ENCODE measurements at regions not wholly inside any gene's neighbourhood (a gene's known extent, or its start where the extent isn't known, plus 50 kb on each side); places are given as distances from the start of the nearest gene placed in this dataset.

DNA sequence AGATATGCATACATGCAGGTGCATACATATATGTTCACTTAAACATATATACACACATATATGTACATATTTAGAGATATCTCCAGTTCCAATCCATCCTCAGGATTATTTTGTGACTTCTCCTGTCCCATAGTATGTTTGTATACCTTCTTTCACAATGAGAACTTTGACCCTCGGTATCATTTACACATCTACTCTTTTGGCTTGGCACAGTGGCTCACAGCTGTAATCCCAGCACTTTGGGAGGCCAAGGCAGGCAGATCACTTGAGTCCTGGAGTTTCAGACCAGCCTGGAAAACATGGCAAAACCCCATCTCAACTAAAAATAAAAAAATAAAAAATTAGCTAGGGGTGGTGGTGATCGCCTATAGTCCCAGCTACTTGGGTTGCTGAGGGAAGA is 148.1 kb upstream of the CCL2 start:
- intact Hi-C loops (cut with DNase I): no loop called here
- TF ChIP-seq POLR2A (IDR thresholded peaks at IDR 0.05): no peak
- TF ChIP-seq, protein P1, sequence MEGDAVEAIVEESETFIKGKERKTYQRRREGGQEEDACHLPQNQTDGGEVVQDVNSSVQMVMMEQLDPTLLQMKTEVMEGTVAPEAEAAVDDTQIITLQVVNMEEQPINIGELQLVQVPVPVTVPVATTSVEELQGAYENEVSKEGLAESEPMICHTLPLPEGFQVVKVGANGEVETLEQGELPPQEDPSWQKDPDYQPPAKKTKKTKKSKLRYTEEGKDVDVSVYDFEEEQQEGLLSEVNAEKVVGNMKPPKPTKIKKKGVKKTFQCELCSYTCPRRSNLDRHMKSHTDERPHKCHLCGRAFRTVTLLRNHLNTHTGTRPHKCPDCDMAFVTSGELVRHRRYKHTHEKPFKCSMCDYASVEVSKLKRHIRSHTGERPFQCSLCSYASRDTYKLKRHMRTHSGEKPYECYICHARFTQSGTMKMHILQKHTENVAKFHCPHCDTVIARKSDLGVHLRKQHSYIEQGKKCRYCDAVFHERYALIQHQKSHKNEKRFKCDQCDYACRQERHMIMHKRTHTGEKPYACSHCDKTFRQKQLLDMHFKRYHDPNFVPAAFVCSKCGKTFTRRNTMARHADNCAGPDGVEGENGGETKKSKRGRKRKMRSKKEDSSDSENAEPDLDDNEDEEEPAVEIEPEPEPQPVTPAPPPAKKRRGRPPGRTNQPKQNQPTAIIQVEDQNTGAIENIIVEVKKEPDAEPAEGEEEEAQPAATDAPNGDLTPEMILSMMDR (IDR thresholded peaks at IDR 0.05): no peak
- Histone ChIP-seq H3K4me1 (peaks cover 0 to 11% (median 6%) of the 10 kb centered on the region in 3 donors), H3K9me3 (no peaks in the 10 kb centered on the region), H3K4me3 (no peak overlapping the region), H3K36me3 (no peaks in the 10 kb centered on the region), H3K27me3 (peaks cover 0 to 31% (median 0%) of the 10 kb centered on the region in 4 donors), H3K27ac (no peak overlapping the region)
- DNase-seq: no peak
- 88% methylated on average over 2 of the region's 2 CpGs for WGBS, 2 donors

DNA sequence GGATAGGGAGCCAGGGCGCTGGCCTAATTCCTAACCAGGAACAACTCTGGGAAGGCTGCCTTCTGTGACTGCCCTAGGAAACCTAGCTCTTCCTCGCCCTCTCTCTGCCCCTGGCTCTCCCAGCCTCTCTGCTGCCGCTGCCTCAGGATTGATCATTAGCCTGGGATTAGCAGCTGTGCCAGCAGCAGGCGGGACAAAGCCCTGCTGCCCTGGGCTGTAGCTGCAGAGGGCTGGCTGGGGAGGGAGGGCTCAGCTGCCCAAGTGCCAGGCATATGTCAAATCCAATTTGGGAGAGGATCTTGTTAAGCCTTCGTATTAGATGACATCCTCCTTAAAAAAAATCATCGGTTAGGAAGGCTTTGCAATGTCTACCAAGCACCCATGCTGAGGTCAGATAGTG is 144.8 kb upstream of the CCL2 start:
- H3K4me1 ChIP-seq: peaks cover 0 to 11% (median 6%) of the 10 kb centered on the region in 3 donors
- peaks cover 0 to 36% (median 0%) of the 10 kb centered on the region in 4 donors for H3K27me3 ChIP-seq
- H3K27ac ChIP-seq: no peak overlapping the region
- no peak for DNase-seq
- no peak overlapping the region for H3K4me3 ChIP-seq
- no peaks in the 10 kb centered on the region for H3K9me3 ChIP-seq
- intact Hi-C loops (cut with DNase I): no loop called here
- no peaks in the 10 kb centered on the region for H3K36me3 ChIP-seq
- WGBS, 2 donors: 32 to 50% methylated on average over 3 of the region's 6 CpGs
- TF ChIP-seq POLR2A (IDR thresholded peaks at IDR 0.05): no peak
- TF ChIP-seq, protein P1 (IDR thresholded peaks at IDR 0.05): no peak

DNA sequence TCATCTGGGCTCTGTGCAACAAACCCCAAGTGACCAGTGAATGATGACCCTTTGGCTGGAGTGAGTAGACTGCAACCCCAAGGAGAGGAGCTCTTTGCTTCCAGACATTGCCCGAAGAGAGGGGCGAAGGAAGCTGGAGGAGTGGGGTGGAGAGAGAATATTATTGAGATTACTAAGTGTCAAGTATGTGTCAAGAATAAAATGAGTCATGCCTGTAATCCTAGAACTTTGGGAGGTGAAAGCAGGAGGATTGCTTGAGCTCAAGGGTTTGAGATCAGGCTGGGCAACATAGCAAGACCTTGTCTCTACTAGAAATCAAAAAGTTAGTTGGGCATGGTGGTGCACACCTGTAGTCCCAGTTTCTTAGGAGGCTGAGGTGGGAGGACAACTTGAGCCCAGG is 142.0 kb upstream of the CCL2 start:
- no peaks in the 10 kb centered on the region for H3K36me3 ChIP-seq
- no peak overlapping the region for H3K27ac ChIP-seq
- H3K4me3 ChIP-seq: no peak overlapping the region
- peaks cover 0 to 31% (median 0%) of the 10 kb centered on the region in 4 donors for H3K27me3 ChIP-seq
- H3K9me3 ChIP-seq: no peaks in the 10 kb centered on the region
- DNase-seq: no peak
- TF ChIP-seq, protein P1 (IDR thresholded peaks at IDR 0.05): no peak
- no peak for TF ChIP-seq POLR2A (IDR thresholded peaks at IDR 0.05)
- WGBS, 2 donors: 62 to 81% methylated on average over 2 of the region's 2 CpGs
- intact Hi-C loops (cut with DNase I): no loop called here
- H3K4me1 ChIP-seq: peaks cover 0 to 11% (median 6%) of the 10 kb centered on the region in 3 donors

DNA sequence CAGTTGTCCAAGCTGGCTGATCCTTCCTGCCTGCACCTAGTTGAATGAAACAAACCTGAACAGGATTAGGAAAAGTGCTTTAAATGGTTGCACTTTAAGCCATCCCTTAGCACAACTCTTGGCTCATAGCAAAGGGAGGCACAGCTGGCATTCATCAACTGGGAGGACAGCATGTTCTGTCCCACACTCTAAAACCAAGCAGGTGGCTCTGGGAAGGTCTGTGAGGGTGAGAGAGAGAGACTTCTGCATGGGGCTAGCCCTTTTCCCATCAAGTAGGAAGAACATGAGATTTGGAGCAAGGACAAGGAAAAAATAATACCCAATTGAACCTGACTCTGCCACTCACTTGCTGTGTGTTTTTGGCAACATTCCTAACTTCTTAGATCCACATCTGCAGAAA is 140.9 kb upstream of the CCL2 start:
- intact Hi-C loops (cut with DNase I): no loop called here
- Histone ChIP-seq H3K27ac (no peak overlapping the region), H3K27me3 (peaks cover 0 to 39% (median 0%) of the 10 kb centered on the region in 4 donors), H3K4me3 (no peak overlapping the region), H3K9me3 (no peaks in the 10 kb centered on the region), H3K4me1 (peaks cover 0 to 11% (median 6%) of the 10 kb centered on the region in 3 donors), H3K36me3 (no peaks in the 10 kb centered on the region)
- DNase-seq: no peak
- TF ChIP-seq, protein P1 (IDR thresholded peaks at IDR 0.05): no peak
- no peak for TF ChIP-seq POLR2A (IDR thresholded peaks at IDR 0.05)

DNA sequence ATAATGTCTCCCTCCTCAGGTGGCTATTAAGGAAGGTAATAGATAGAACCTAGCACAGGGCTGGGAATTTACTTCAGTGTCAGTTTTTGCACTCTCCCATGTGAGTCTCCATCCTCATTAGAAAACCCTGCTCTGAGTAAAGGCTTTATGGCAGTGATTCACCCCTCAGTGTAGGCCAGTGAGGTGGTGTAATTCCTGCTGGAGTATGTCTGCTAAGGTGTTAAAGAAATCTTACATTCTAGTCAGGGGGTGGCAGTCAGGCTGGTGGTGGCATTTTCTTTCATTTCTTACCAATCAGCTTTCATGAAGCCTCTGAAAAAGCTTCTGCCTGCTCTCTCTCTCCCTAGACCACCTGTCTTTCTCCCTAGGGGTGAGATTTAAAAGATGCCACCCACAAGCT is 138.8 kb upstream of the CCL2 start:
- no peak for DNase-seq
- TF ChIP-seq POLR2A (IDR thresholded peaks at IDR 0.05): no peak
- TF ChIP-seq, protein P1 (IDR thresholded peaks at IDR 0.05): no peak
- no peaks in the 10 kb centered on the region for H3K36me3 ChIP-seq
- peaks cover 0 to 40% (median 0%) of the 10 kb centered on the region in 4 donors for H3K27me3 ChIP-seq
- H3K4me1 ChIP-seq: no peaks in the 10 kb centered on the region
- intact Hi-C loops (cut with DNase I): no loop called here
- H3K4me3 ChIP-seq: no peak overlapping the region
- no peak overlapping the region for H3K27ac ChIP-seq
- no peaks in the 10 kb centered on the region for H3K9me3 ChIP-seq

All from esophagus squamous epithelium (tissue), 5 donors.